Erythroblast (primary cell): ENCODE measurements at regions not wholly inside any gene's neighbourhood (a gene's known extent, or its start where the extent isn't known, plus 50 kb on each side); places are given as distances from the start of the nearest gene placed in this dataset.
"Not testable (repeated sequence)": the region's sequence is repeated elsewhere in the genome, so short reads cannot be mapped to it uniquely, and the experiment has no call there.

Experiments used
- DNase-seq, 2 experiments: peaks; one replicate each; lab custom pipeline; 2025; lab: John Stamatoyannopoulos, UW

- not testable (repeated sequence) for DNase-seq
These were observed 223.1 kb upstream of the NBPF12 start for GRCh38 chr1:146715054-146715453.

GRCh38 chr1:146710838-146711521 lies 227.1 kb upstream of the NBPF12 start:
- peak in 1 of 2 experiments; percentile 16 for DNase-seq

GRCh38 chr1:146709302-146709701 lies 228.8 kb upstream of the NBPF12 start:
- not testable (repeated sequence) for DNase-seq

GRCh38 chr1:146704162-146704724 lies 233.9 kb upstream of the NBPF12 start:
- not testable (repeated sequence) for DNase-seq

GRCh38 chr1:146701320-146701719 lies 236.8 kb upstream of the NBPF12 start:
- not testable (repeated sequence) for DNase-seq

GRCh38 chr1:146695388-146695787 lies 242.7 kb upstream of the NBPF12 start:
- not testable (repeated sequence) for DNase-seq

- DNase-seq: not testable (repeated sequence)
These were observed 246.3 kb upstream of the NBPF12 start for GRCh38 chr1:146691798-146692197.

GRCh38 chr1:146688893-146689292 lies 249.2 kb upstream of the NBPF12 start:
- not testable (repeated sequence) for DNase-seq

GRCh38 chr1:146686777-146687366 lies 251.3 kb upstream of the NBPF12 start:
- DNase-seq: not testable (repeated sequence)

GRCh38 chr1:146683126-146683429 lies 255.0 kb upstream of the NBPF12 start:
- DNase-seq: not testable (repeated sequence)

- DNase-seq: not testable (repeated sequence)
These were observed 255.6 kb upstream of the NBPF12 start for GRCh38 chr1:146682227-146683125.

GRCh38 chr1:146673729-146674299 lies 264.3 kb upstream of the NBPF12 start:
- DNase-seq: not testable (repeated sequence)

GRCh38 chr1:146672608-146673007 lies 265.5 kb upstream of the NBPF12 start:
- DNase-seq: not testable (repeated sequence)

- DNase-seq: not testable (repeated sequence)
These were observed 266.5 kb upstream of the NBPF12 start for GRCh38 chr1:146671588-146671987.

GRCh38 chr1:146670832-146671566 lies 267.1 kb upstream of the NBPF12 start:
- not testable (repeated sequence) for DNase-seq

- not testable (repeated sequence) for DNase-seq
These were observed 271.8 kb upstream of the NBPF12 start for GRCh38 chr1:146666275-146666674.

GRCh38 chr1:146660242-146660641 lies 277.9 kb upstream of the NBPF12 start:
- DNase-seq: not testable (repeated sequence)

- not testable (repeated sequence) for DNase-seq
These were observed 281.6 kb upstream of the NBPF12 start for GRCh38 chr1:146656356-146657060.

- DNase-seq: not testable (repeated sequence)
These were observed 283.4 kb upstream of the NBPF12 start for GRCh38 chr1:146654763-146655162.

- DNase-seq: not testable (repeated sequence)
These were observed 292.0 kb upstream of the NBPF12 start for GRCh38 chr1:146645978-146646604.
